HG03460 (cell line): ENCODE measurements at regions not wholly inside any gene's neighbourhood (a gene's known extent, or its start where the extent isn't known, plus 50 kb on each side); places are given as distances from the start of the nearest gene placed in this dataset.

Experiments
- ATAC-seq: cut with Tn5 transposase; IDR thresholded peaks from one replicate; pipeline ENCODE4 v1.9.1; 2021; ENCODE audit not compliant: unreplicated experiment

DNA sequence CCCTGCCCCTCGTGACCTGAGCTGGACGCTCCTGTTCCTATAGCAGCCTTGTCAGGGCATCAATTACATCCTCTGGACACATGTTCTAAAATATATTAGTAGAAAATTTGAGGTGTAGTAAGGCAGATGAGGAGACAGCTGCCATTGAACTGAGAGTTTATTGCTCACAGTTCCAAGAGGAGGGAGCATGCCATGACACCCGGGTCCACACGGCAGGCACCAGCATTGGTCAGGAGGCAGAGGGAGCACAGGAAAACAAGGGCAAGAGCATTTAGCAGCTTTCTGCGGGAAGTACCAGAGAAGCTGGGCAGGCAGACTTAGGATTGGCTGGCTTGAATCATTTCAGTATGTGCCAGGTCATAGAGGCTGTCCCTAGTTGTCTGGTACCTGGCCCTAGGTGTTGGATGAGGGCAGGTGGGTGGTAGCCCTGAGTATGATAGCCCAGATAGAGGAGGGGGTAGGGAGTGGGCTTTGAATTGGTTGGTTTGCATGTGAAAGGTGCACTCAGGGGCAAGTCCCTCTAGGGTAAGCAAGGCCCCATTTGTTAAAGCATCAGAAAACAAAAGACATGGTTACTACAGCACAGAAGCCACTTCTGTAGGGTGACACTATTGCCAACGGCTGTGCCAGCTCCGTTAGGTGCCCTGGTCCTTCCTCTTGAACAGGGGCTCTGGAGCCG, 223.6 kb upstream of the RAB4A start:
- no peak for ATAC-seq

DNA sequence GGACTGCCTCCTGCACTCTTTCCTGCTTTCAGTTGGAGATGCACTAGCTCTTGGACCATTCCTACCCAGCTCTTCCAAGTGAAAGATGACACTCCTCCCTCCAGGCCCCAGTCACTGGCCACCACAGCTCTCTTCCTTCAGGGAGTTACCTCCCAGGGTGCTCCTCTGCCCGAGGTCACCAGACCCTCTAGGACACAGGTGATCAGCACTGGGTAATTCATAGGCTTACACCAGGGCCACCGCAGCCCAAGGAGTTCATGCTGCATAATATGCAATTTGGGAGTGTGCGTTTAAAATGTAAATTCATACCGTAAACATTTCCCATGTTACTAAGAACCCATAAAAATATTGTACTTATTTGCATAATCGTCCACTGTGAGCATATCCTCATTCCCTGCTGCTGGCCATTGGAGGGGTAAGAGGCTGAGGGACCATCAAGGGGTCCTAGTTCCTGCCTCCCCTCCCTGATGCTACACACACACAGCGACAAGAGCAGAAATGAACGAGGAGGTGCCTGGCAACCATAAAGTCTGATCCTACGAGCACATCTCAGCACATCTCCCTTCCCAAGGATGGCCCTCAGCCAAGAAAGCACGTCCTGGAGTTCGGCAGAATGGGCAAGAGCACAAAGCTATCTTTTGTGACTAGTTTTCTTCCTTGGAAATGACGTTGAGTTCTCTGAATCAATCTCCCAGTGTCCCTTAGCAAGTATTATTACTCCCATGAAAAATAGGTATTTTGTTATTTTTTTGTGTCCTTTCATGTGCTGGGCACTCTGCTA, 222.9 kb upstream of the RAB4A start:
- ATAC-seq = no peak

DNA sequence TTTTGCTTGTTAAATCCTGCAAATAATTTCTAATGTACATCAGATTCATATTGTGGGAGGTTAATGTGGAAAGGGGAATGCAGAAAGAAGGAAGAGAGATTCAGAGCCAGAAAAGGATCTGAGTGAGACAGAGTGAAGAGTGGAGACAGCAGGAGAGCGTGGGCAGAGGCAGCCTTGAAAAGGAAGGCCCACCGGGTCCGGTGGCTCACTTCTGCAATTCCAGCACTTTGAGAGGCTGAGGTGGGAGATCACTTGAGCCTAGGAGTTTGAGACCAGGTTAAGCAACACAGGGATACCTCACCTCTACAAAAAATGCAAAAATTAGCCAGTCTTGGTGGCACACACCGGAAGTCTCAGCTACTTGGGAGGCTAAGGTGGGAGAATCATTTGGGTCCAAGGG, 222.0 kb upstream of the RAB4A start:
- no peak for ATAC-seq

DNA sequence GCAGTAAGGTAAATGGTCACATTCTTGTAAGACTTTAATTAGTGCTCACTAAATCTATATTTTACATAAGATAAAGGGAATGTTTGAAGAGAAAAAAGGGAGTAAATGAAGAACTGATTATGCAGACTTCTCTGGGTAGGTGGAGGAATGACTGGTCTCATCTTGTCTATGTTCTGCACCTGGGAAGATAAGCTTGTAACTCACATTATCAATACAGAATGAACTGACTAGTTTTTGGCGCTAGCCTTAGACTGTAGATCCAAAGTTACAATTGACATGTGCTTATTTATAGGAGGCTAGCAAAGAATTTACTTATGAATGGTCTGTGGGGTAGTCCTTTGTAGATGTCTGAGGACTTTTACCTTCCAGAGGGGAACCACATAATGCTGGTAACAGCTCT, 214.9 kb upstream of the RAB4A start:
- no peak for ATAC-seq

DNA sequence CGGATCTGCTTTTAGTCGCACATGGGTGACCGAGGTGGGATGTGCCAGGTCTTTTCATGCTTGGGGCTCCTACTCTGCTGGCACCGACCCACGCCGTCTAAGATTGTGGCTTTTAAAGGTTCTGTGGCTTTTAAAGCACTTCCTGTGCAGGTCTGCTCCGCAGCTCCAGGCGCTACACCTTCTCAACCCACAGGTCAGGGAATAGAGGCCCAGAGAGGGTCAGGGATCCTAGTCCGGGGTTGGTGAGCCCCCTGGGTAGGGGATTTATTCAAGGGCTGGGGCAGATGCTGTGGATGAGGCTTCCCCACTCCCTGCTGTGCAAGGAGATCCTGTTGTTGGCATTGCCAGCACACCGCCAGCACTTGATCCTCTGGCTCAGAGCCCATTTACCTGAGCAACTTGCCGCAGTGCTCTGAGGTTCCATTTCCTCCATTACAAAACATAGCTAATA, 212.8 kb upstream of the RAB4A start:
- no peak for ATAC-seq

DNA sequence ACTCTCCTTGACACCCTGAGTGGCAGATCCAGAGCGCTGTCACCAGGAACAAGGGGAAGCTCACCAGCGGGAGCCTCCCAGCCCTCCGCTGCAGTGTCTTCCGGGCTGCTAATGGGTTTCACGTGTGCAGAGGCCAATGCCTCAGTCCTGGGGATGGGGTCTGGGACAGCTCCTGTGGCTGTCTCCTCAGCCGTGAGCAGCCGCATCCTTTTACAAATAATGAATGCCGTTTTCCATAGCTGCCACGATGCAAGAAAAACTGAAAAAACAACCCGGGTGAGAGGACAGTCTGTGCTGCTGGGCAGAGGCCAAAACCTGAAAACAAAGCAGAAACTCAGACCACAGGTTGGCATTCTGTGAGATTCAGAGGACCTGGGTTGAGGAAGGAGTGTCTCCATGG, 212.2 kb upstream of the RAB4A start:
- ATAC-seq = no peak

DNA sequence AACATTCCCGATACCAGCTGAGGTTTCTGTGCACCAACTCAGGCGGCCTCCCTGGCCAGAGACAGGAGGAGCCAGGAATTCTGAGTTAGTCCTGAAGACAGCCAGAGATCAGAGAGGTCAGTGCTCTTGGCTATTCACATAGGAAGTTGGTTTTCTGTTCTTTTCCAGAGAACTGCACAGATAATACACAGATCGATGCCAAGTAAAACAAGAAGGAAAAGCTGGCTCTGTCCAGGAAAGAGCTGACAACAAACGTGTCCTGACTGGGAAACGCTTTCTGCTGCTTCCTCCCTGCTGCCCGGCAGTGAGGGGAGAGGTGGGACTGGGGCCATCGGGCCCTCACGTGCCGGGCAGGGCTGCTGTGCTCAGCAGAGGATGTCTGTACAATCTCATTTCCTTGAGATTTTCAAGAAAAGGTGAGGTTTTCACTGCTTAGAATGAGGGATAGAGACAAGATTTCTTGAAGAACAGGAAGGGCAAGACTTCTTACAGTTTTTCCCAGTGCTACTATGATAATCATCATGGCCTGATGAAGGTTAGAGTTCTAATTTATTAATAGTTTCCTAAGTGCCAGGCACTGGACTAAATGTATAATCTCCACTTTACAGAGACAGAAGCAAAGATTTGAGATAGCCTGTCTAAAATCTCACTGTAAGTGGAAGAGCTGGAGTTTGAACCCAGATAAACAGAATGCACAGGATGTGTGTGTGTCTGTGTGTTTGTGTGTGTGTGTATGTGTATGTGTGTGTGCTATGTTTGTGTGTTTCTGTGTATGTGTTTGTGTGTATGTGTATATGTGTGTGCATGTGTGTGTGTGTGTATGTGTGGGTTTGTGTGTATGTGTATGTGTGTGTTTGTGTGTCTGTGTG, 211.0 kb upstream of the RAB4A start:
- ATAC-seq = no peak

DNA sequence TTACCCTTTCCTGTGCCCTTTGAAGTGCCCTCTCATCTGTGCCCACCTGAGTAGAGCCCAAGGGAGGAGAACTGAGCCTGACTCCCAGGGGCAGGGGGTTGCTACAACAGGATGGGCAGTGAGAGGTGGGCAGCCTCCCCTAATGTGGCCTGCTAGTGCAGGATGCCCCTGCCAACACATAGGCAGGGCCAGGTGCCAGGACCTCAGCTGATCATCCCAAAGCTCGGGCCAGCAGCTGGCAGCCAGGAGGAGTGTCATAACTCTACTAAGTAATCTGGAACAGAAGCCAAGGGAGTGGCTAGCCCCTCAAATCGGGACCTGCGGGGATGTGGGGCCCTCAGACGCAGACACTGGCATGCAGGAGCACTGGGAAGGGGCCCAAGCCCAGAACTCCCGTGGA, 208.8 kb upstream of the RAB4A start:
- ATAC-seq = no peak

DNA sequence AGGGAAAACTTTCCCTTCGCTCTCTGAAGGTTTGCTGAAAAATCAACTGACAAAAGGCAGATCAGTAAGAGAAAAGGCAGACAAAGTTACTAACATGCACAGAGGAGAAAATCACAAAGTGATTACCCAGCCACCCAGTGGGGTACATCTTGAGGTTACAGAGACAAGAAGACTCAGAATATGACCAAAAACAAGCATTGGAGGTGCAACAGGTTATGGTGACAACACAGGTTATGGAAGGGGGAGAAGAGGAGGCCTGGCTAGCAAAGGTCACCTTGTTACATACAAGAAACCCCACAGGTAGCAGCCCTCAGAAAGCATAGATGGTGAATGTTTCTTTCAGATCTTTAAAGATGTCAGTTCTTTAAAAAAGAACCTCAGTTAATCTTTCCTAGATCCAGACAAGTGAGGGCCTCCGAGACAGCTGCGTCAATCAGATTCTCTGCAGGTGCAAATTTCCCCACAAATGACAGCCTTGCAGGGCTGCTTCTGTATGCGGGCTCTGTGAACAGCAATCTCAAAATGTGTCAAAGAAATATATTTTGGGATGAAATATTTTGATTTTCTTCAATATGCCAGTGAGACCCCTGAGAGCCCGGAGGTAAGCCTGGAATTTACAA, 207.6 kb upstream of the RAB4A start:
- no peak for ATAC-seq

DNA sequence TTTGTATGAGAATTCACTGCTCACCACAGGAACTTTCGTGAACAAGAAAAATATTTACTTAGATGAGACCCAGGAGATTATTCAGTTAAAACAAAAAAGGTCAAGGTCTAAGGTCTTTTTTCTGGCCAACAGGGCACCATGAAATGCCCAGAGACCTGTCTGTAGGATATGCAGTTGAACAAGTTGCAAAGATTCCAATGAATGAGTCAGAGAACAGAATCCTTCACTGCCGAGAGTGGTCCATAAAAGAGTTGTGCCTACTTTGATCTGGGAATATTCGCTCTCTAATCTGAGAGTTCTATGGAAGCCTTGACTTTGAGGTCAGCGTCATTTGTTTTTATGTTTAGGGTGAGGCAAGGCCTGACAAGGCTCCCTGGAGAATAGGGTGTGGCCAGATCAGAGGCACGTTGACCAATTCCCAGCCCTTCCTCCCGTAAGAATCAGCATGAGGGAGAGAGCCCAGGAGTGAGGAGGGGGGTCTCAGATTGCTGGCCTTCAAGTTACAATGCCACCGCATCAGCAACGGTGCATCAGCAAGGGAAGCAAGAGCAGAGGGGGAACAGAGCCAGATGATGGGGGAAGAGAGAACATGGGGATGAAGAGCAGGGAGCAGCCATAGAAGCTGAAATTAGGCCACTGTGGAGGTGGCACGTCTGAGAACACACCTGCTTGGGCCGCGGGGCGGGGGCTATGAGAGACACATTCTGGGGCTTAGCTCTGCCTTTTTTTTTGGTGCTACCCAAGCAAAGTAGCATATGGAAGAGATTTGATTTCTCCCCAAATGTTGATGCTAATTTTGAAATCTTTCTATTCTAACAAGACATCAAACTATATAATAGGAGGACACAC, 206.4 kb upstream of the RAB4A start:
- no peak for ATAC-seq

DNA sequence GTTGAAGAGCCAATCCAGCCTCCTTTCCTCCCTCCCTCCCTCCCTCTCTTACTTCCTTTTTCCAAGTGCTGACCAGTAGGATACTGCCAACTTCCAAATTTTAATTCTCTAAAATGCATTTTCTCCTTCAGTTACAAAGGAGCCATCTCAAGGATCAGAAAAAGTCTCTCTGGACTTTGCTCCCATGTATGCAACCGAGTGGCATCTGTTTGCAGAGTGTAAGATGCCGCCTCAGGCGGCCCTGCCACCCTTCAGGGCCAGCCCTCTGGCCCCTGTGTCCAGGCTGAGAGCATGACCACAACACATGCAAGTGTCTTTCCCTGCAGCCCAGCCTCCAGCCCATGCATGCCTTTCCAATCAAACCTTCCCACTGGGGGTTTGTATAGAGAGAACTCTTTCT, 205.3 kb upstream of the RAB4A start:
- ATAC-seq = no peak

DNA sequence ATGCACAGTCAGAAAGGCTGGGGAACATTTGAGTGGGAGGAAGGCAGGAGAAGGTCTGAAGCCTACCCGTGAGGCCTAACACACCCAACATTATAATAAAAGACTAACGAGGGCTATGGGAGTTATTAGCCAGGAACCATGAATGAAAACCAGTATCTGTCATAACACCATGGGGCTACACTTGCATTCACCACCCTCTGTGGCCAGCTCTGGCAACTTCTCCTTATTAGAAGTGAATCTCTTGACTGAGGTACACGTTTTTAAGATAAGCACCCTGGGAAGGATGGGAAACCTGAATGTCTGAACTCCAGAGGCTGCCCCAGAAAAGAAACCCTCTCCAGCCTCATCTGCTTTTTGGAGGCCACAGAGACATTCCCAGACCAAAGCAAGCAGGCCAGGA, 204.3 kb upstream of the RAB4A start:
- no peak for ATAC-seq

DNA sequence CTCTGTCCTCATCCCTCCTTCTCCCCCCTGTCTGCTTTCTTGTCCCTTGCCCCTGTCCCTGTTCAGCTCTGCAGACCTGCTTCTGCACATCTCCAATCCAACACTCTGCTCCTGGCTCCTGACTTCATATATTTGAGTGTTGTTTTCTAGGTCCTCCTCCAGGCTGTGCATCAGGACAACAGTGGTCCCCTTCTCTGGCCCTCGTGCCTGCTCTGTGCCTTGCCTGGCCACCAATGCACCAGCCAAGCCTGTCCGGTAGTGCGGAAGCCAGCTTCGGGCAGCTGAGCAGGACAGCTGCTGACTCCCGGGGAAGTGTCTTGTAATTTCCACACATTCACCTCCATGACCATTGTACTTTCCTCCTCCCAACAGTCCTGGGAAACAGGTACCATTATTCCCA, 203.4 kb upstream of the RAB4A start:
- ATAC-seq = no peak

DNA sequence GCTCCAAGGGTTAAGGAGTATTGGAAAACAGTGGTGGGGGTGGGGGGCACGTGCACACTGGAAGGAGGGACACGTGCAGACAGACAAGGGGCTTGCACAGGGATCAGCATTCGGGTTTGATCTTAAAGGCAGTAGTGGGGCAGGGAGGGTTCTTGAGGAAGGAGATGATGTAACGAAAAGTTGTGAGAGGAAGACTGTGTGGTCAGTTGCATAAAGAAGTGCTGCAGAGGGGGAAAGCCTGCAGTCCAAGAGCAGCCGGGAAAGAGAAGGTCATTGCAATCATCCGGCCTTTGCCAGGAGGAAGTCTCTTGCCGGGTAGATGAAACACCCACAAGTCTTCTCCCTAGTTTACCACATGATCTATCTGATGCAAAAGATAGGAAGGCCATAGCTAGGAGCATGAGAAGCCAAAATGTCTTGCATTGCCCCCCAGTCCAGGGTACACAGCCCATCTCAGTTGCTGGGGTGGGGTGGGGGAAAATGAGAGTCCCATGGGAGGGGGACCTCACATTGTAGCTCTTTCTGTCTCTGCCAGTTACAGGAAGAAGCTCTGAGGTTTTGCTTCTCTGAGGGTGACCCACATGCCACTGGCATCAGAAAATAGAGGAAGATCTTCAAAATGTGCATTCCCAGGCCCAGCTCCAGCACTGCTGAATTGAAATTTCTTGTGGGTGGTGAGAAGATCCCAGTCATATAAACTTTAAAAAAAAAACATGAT, 202.5 kb upstream of the RAB4A start:
- ATAC-seq = no peak

DNA sequence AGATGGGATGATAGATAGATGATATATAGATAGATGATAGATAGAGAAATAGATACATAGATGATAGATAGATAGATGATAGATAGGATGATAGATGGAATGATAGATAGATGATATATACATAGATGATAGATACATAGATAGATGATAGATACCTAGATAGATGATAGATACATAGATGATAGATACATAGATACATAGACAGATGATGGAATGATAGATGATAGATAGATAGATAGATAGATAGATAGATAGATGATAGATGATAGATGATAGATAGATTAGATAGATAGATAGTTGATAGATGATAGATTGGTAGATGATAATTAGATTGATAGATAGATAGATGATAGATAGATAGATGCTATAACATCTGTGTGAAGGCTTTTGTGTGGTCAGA, 201.7 kb upstream of the RAB4A start:
- ATAC-seq = no peak

DNA sequence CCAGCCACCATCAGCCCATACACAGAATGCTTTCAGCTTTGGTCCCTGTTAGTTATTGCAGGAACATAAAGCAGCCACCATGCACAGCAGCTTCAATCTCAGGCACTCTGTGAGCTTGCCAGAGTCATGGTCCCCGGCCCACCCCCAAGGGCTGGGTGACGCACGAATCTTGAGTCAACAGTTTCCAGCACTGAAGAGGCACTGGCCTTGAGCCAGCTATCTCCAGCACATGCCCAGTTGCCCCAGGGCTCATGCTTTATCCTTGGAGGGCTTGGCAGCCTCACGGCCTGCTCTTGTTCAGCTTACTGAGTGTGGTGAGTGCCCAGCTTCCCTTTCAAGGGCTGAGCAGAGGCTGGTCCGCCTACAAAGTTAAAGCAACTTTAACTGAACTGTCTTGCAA, 200.7 kb upstream of the RAB4A start:
- ATAC-seq = no peak

DNA sequence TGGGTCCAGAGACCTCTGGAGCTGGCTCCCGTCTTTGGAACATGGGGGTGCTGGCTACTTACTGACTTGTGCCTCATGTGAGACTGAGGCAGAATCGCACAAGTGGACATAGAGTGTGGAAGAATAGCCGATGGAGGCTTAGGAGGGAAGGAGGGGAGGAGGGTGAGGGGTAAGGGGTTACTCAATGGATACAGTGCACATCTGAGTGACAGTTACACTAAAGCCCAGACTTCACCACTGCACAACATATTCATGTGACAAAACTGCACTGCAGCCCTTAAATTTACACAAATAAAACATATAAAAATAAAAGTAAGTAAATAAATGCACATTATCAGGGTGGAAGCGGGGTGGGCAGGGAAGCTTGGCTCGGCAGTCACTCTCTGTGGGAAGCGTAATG, 197.7 kb upstream of the RAB4A start:
- ATAC-seq = no peak

DNA sequence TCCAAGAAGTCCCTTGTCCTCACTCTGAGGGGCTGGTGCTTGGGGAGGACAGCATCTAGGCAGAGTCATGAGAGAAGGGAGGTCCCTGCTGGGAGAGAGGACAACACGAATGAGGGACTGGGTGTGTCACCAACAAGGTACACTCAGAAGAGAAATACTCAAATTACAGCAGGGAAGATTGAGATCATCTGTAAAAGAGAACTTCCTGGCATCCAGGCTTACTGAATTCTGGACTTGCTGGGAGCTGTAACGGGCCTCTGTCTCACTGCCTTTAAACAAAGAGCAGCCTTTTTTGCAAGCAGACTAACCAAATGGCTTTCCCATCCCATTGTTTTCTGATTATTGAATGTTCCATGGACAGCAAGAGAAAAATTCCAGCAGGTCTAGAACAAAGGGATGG, 195.7 kb upstream of the RAB4A start:
- ATAC-seq = no peak

DNA sequence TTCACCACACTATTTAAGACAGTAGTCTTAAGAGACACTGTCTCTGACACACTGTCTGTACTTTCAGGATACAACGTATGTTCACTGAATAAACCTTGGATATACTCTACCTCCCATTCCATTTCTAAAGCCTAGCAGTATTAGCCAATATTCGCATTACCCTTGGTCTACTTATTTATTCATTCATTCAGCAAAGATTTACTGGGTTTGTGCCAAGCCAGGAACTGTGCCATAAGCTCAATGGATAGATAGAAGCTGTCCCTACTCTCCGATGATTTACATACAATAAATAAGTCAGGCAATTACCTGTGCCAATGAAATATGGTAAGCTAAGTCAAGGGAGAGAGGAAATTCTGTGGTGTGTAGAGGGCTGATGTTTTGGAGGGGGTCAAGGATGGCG, 195.2 kb upstream of the RAB4A start:
- no peak for ATAC-seq

DNA sequence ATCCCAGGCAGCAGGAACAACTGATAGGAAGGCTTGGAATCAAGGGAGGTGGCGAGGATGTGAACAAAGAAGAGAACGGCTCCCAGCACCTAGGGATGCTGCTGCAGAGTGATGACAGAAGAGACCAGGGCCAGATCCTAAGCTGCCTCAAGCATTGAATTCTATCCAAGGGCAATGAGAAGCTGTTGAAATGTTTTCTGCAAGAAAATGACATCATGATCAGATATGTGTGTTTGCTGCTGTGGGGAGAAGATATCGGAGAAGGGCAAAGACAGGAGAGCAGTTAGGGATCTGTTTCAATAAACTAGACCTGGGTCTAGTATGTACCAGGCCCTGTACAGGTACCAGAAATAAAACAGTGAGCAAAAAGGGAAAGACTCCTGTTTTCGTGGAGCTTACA, 194.7 kb upstream of the RAB4A start:
- ATAC-seq = no peak
